ENCODE measurements at regions not wholly inside any gene's neighbourhood (a gene's known extent, or its start where the extent isn't known, plus 50 kb on each side); places are given as distances from the start of the nearest gene placed in this dataset.

DNA sequence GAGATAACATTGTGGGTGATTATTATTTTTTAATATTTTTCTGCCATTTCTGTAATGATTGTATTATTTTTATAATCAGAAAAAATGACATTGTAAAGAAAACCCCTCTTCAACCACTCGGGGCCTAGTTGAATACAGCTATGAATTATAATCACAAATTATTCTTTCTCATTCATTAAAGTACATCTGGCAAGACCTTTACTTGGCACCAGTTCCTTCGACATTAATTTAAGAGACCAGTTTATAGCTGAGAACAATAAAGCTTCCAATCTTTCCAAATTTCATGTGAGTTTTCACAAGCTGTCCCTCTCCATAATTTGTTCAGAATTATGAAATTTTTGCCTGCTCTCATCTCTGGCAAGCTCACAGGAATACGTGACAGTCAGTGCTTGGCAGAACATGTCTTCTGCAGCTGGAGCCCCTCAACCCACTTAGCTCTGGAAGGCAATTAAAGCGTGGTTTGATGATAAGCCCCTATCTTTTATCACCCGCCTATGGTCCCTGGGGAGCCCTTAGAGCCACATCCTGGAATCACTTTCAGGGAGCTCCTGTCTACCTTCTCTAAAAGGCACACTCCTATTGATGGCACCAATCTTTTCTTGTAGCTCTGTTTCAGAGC is 201.8 kb upstream of the PRNP start:
- no peak overlapping the region for H3K4me3 ChIP-seq (replicated peaks in 1 of 2; ENCODE audit: low read depth in 2 of 2, low read length in 2 of 2)
- TF ChIP-seq, protein P1, sequence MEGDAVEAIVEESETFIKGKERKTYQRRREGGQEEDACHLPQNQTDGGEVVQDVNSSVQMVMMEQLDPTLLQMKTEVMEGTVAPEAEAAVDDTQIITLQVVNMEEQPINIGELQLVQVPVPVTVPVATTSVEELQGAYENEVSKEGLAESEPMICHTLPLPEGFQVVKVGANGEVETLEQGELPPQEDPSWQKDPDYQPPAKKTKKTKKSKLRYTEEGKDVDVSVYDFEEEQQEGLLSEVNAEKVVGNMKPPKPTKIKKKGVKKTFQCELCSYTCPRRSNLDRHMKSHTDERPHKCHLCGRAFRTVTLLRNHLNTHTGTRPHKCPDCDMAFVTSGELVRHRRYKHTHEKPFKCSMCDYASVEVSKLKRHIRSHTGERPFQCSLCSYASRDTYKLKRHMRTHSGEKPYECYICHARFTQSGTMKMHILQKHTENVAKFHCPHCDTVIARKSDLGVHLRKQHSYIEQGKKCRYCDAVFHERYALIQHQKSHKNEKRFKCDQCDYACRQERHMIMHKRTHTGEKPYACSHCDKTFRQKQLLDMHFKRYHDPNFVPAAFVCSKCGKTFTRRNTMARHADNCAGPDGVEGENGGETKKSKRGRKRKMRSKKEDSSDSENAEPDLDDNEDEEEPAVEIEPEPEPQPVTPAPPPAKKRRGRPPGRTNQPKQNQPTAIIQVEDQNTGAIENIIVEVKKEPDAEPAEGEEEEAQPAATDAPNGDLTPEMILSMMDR (IDR thresholded peaks at IDR 0.05; ENCODE audit: low read depth, low read length), result no peak
- DNase-seq (ENCODE audit: low read depth in 2 of 2), result no peak

- DNase-seq (ENCODE audit: low read depth in 2 of 2), result no peak
- H3K4me3 ChIP-seq (replicated peaks in 1 of 2; ENCODE audit: low read depth in 2 of 2, low read length in 2 of 2), result no peak overlapping the region
- TF ChIP-seq, protein P1 (IDR thresholded peaks at IDR 0.05; ENCODE audit: low read depth, low read length), result no peak
These were observed 202.3 kb upstream of the PRNP start for GRCh38 chr20:4483961-4484360.

GRCh38 chr20:4483486-4483885 is 202.8 kb upstream of the PRNP start:
- no peak overlapping the region for H3K4me3 ChIP-seq (replicated peaks in 1 of 2; ENCODE audit: low read depth in 2 of 2, low read length in 2 of 2)
- peak; percentile 49 to 70 for DNase-seq (ENCODE audit: low read depth in 2 of 2)
- TF ChIP-seq, protein P1 (IDR thresholded peaks at IDR 0.05; ENCODE audit: low read depth, low read length), result no peak

- no peak for DNase-seq (ENCODE audit: low read depth in 2 of 2)
- TF ChIP-seq, protein P1 (IDR thresholded peaks at IDR 0.05; ENCODE audit: low read depth, low read length), result no peak
- H3K4me3 ChIP-seq (replicated peaks in 1 of 2; ENCODE audit: low read depth in 2 of 2, low read length in 2 of 2), result no peak overlapping the region
These were observed 206.2 kb upstream of the PRNP start for GRCh38 chr20:4480104-4480503.

DNA sequence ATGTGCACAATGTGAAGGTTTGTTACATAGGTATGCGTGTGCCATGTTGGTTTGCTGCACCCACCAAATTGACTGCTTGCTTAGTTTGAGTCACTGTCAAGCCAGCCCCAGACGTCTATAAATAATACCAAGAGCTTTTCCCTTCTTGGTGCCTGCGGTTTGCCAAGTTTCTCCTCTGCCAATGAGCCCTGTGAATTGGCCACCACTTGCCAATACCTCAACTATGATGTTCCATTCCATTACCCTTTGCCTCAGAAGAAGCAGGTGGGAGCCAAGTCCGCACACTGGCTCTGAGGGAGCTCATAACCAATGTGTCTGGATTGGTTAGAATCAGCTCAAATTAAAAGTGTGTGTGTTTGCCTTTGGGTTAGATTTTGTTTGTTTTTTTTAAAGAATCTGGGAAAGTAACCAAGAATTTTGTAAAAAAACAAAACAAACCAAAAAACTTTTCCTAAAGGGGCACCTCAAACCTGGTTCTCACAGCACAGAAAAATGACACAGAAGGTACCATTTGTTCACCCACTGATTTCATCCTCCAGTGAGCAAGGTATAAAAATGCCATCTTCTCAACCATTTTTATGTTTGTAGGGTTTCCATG is 209.3 kb upstream of the PRNP start:
- TF ChIP-seq, protein P1 (IDR thresholded peaks at IDR 0.05; ENCODE audit: low read depth, low read length), result no peak
- peak in 1 of 2 donors; percentile 19 for DNase-seq (ENCODE audit: low read depth in 2 of 2)
- no peak overlapping the region for H3K4me3 ChIP-seq (replicated peaks in 1 of 2; ENCODE audit: low read depth in 2 of 2, low read length in 2 of 2)

DNA sequence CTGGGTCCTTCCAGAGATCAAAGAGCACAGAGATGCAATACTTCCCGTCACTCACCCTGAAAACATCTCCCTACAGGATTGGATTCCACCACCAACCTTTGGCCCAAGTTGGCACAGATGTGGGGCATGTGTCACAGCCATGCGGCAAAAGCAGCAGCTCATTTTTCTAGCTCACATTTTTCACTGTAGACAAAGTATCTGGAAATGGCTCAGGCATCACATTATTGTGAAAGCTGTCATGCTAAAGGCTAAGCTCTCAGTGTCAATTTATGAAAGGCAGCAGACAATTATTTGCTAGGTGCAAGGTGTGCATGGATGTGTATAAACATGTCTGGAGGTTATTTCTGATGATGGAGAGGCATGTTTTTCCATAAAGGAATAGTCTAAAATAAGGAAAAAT is 213.3 kb upstream of the PRNP start:
- TF ChIP-seq, protein P1 (IDR thresholded peaks at IDR 0.05; ENCODE audit: low read depth, low read length), result no peak
- peak in 1 of 2 donors; percentile 30 for DNase-seq (ENCODE audit: low read depth in 2 of 2)

More for the DNA sequence above, 213.3 kb upstream of the PRNP start:
- H3K4me3 ChIP-seq (replicated peaks in 1 of 2; ENCODE audit: low read depth in 2 of 2, low read length in 2 of 2), result no peak overlapping the region
